HG02840 (cell line): ENCODE measurements at regions not wholly inside any gene's neighbourhood (a gene's known extent, or its start where the extent isn't known, plus 50 kb on each side); places are given as distances from the start of the nearest gene placed in this dataset.

Experiments
- ATAC-seq: cut with Tn5 transposase; IDR thresholded peaks from one replicate; pipeline ENCODE4 v1.9.1; 2021; ENCODE audit warnings: mild to moderate bottlenecking, moderate library complexity, moderate number of reproducible peaks; ENCODE audit not compliant: unreplicated experiment, low FRiP score

GRCh38 chr13:22665506-22665905 lies 515.3 kb upstream of the SGCG start:
- ATAC-seq = no peak

GRCh38 chr13:22690756-22691155 lies 490.0 kb upstream of the SGCG start:
- ATAC-seq = no peak

GRCh38 chr13:22693691-22694090 lies 487.1 kb upstream of the SGCG start:
- ATAC-seq = no peak

GRCh38 chr13:22696433-22696832 lies 484.3 kb upstream of the SGCG start:
- no peak for ATAC-seq

GRCh38 chr13:22698467-22698866 lies 482.3 kb upstream of the SGCG start:
- no peak for ATAC-seq

- no peak for ATAC-seq
Measured at GRCh38 chr13:22700246-22700887, 480.4 kb upstream of the SGCG start.

GRCh38 chr13:22703601-22704209 lies 477.1 kb upstream of the SGCG start:
- ATAC-seq = no peak

GRCh38 chr13:22707946-22708345 lies 472.8 kb upstream of the SGCG start:
- ATAC-seq = no peak

- ATAC-seq = no peak
Measured at GRCh38 chr13:22717036-22717435, 463.7 kb upstream of the SGCG start.

GRCh38 chr13:22726726-22727125 lies 454.1 kb upstream of the SGCG start:
- ATAC-seq = no peak

GRCh38 chr13:22735011-22735995 lies 445.5 kb upstream of the SGCG start:
- ATAC-seq = no peak

- no peak for ATAC-seq
Measured at GRCh38 chr13:22736084-22736767, 444.6 kb upstream of the SGCG start.

- no peak for ATAC-seq
Measured at GRCh38 chr13:22736768-22737092, 444.0 kb upstream of the SGCG start.

GRCh38 chr13:22738357-22738756 lies 442.4 kb upstream of the SGCG start:
- no peak for ATAC-seq

- ATAC-seq = no peak
Measured at GRCh38 chr13:22740264-22740663, 440.5 kb upstream of the SGCG start.

GRCh38 chr13:22744688-22745452 lies 435.9 kb upstream of the SGCG start:
- no peak for ATAC-seq

- no peak for ATAC-seq
Measured at GRCh38 chr13:22748866-22749577, 431.8 kb upstream of the SGCG start.

GRCh38 chr13:22749626-22750025 lies 431.2 kb upstream of the SGCG start:
- ATAC-seq = no peak

- no peak for ATAC-seq
Measured at GRCh38 chr13:22757530-22758120, 423.2 kb upstream of the SGCG start.
